B cell (primary cell): ENCODE measurements at regions not wholly inside any gene's neighbourhood (a gene's known extent, or its start where the extent isn't known, plus 50 kb on each side); places are given as distances from the start of the nearest gene placed in this dataset.

Experiments used
- ATAC-seq: fragments of 200-7000 bp; cut with Tn5 transposase; one replicate; pipeline ENCODE4 v1.10.0; 2021; ENCODE audit warnings: low read depth, mild to moderate bottlenecking, moderate number of reproducible peaks, moderate library complexity
- CTCF ChIA-PET: fragments of 350-600 bp; sonication (Branson Sonifier 250); formaldehyde crosslinking; loops from one replicate; lab custom pipeline; 2021; ENCODE audit warnings: antibody characterized with exemption, inconsistent platforms; lab: Charles Lee
- POLR2A ChIA-PET: fragments of 350-600 bp; sonication (Branson Sonifier 250); formaldehyde crosslinking; loops from one replicate; lab custom pipeline; 2021; ENCODE audit warnings: antibody characterized with exemption; lab: Charles Lee
- DNase-seq: peaks from one replicate; pipeline ENCODE4 v3.0.0; 2013
- H2AFZ ChIP-seq: 2 replicates; pipeline ENCODE4 v1.6.1; 2012; ENCODE audit warnings: mild to moderate bottlenecking, low read depth, low read length; ENCODE audit not compliant: insufficient read depth, poor library complexity, severe bottlenecking
- H3K27ac ChIP-seq, 2 donors: 1 replicate in 1 of 2; 2 replicates in 1 of 2; pipeline ENCODE4 v1.5.1; 2012 to 2013; ENCODE audit warnings: low read length in 2 of 2, mild to moderate bottlenecking in 2 of 2, moderate library complexity in 1 of 2
- H3K27me3 ChIP-seq, 4 experiments: fragments of 200-600 bp in 1 of 4; sonication (generic) in 1 of 4; replicated peaks in 1 of 4; 1 replicate in 2 of 4; 2 replicates in 2 of 4; pipeline versions ENCODE4 v1.6.1 to v1.7.0; 2013 to 2016; ENCODE audit warnings: low read length in 3 of 4, mild to moderate bottlenecking in 2 of 4, mixed read lengths in 1 of 4, moderate library complexity in 1 of 4; ENCODE audit not compliant: insufficient read depth in 4 of 4, control insufficient read depth in 3 of 4; ENCODE audit errors: control extremely low read depth in 1 of 4
- H3K36me3 ChIP-seq, 2 experiments: replicated peaks in 1 of 2; 1 replicate in 1 of 2; 2 replicates in 1 of 2; pipeline versions ENCODE4 v1.6.1 to v1.7.1; 2013; ENCODE audit warnings: low read length in 1 of 2; ENCODE audit not compliant: insufficient read depth in 2 of 2, control insufficient read depth in 1 of 2; ENCODE audit errors: control extremely low read depth in 1 of 2, extremely low read depth in 1 of 2
- H3K4me1 ChIP-seq, 2 donors: fragments of 200-600 bp in 1 of 2; sonication (generic) in 1 of 2; 1 replicate in 1 of 2; 2 replicates in 1 of 2; pipeline versions ENCODE4 v1.5.1 to v1.6.1; 2013 to 2017; ENCODE audit warnings: low read length in 2 of 2; ENCODE audit not compliant: control insufficient read depth in 2 of 2, insufficient read depth in 2 of 2
- H3K4me2 ChIP-seq: replicated peaks from 2 replicates; pipeline ENCODE3; 2012; ENCODE audit warnings: mild to moderate bottlenecking, low read depth, low read length; ENCODE audit not compliant: poor library complexity, severe bottlenecking
- H3K4me3 ChIP-seq, 5 experiments: fragments of 200-600 bp in 1 of 5; sonication (generic) in 1 of 5; 1 replicate in 3 of 5; 2 replicates in 2 of 5; pipeline versions ENCODE4 v1.5.1 to v1.7.0; 2011 to 2016; ENCODE audit warnings: low read length in 4 of 5, mild to moderate bottlenecking in 4 of 5, low read depth in 2 of 5, control low read depth in 1 of 5, moderate library complexity in 1 of 5; ENCODE audit not compliant: insufficient read depth in 1 of 5; ENCODE audit errors: control extremely low read depth in 1 of 5, extremely low read depth in 1 of 5
- H3K79me2 ChIP-seq: fragments of 200-600 bp; sonication (generic); one replicate; pipeline ENCODE4 v1.6.0; 2016; ENCODE audit warnings: low read length; ENCODE audit not compliant: control insufficient read depth, insufficient read depth
- H3K9ac ChIP-seq: fragments of 200-600 bp; sonication (generic); 2 replicates; pipeline ENCODE4 v1.6.1; 2017; ENCODE audit warnings: mild to moderate bottlenecking, low read length, moderate library complexity
- H3K9me3 ChIP-seq, 3 donors: one replicate each; pipeline versions ENCODE4 v1.6.1 to v1.7.1; 2013; ENCODE audit warnings: low read length in 2 of 3; ENCODE audit not compliant: control insufficient read depth in 2 of 3, insufficient read depth in 1 of 3; ENCODE audit errors: control extremely low read depth in 1 of 3
- H4K20me1 ChIP-seq: 2 replicates; pipeline ENCODE4 v1.6.0; 2012; ENCODE audit warnings: mild to moderate bottlenecking, low read length; ENCODE audit not compliant: insufficient read depth, control insufficient read depth, poor library complexity, severe bottlenecking
- H3K27ac Mint-ChIP-seq: one replicate; pipeline ENCODE4 v1.8.0; 2021; ENCODE audit warnings: mixed read lengths
- H3K27me3 Mint-ChIP-seq: one replicate; pipeline ENCODE4 v1.8.0; 2021; ENCODE audit warnings: mixed read lengths
- H3K4me1 Mint-ChIP-seq: one replicate; pipeline ENCODE4 v1.8.0; 2021; ENCODE audit warnings: mixed read lengths
- H3K4me3 Mint-ChIP-seq: one replicate; pipeline ENCODE4 v1.8.0; 2021; ENCODE audit warnings: mixed read lengths
- H3K9me3 Mint-ChIP-seq: one replicate; pipeline ENCODE4 v1.8.0; 2022; ENCODE audit warnings: mixed read lengths; ENCODE audit not compliant: insufficient read depth
- EZH2 ChIP-seq: IDR thresholded peaks from 2 replicates; pipeline ENCODE4 v1.6.1; 2012; ENCODE audit warnings: borderline replicate concordance, low read depth, mild to moderate bottlenecking, moderate library complexity, low read length; ENCODE audit not compliant: insufficient read depth, poor library complexity, severe bottlenecking
- WGBS: methylation state at CpG from one replicate; pipeline ENCODE4 v1.1.5; 2013; ENCODE audit warnings: missing lambda C conversion rate; ENCODE audit not compliant: insufficient coverage; 5-methylcytosine and 5-hydroxymethylcytosine counted together
- intact Hi-C: fragments of 100-400 bp; cut with micrococcal nuclease; formaldehyde crosslinking; loops from one replicate; pipeline ENCODE4 v1.10.0; 2022
- TF ChIP-seq, protein P1 (sequence below): fragments of 200-600 bp; IDR thresholded peaks from one replicate; pipeline ENCODE4 v1.8.0; 2022; ENCODE audit warnings: antibody characterized with exemption, mild to moderate bottlenecking

DNA sequence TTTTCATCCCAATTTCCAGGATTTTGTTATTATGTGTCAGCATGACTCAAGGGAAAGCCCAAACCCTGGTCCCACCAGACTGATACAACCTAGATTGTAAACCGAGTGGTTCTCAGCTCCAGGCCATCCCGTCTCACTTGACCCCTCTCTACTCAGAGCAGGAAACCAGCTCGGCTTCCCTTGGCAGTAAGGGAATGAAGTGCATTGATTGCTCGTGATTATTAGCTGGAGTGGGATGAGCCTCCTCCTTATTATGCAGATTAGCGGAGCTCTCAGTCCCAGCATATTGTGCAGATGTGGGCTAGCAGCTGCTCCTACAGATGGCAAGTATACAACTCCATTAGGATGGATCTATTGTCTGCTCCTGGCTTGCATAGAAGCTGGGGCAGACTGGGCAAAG is 167.6 kb downstream of the LNPK start:
- H3K27ac ChIP-seq: no peak overlapping the region
- no peak overlapping the region for H3K4me2 ChIP-seq
- ATAC-seq: no peak
- Mint-ChIP-seq H3K27ac (no peak overlapping the region), H3K27me3 (peaks cover 11% of the 10 kb centered on the region), H3K4me3 (no peak overlapping the region), H3K9me3 (no peaks in the 10 kb centered on the region), H3K4me1 (no peaks in the 10 kb centered on the region)
- WGBS: no CpG with 5 or more reads among the region's 5 CpGs
- H3K4me1 ChIP-seq: no peaks in the 10 kb centered on the region
- no peak overlapping the region for H2AFZ ChIP-seq
- H3K9me3 ChIP-seq: no peaks in the 10 kb centered on the region
- no peaks in the 10 kb centered on the region for H3K79me2 ChIP-seq
- H3K27me3 ChIP-seq: no peaks in the 10 kb centered on the region
- intact Hi-C loops: no loop called here
- no peak overlapping the region for H3K4me3 ChIP-seq
- no peak overlapping the region for H3K9ac ChIP-seq
- TF ChIP-seq, protein P1, sequence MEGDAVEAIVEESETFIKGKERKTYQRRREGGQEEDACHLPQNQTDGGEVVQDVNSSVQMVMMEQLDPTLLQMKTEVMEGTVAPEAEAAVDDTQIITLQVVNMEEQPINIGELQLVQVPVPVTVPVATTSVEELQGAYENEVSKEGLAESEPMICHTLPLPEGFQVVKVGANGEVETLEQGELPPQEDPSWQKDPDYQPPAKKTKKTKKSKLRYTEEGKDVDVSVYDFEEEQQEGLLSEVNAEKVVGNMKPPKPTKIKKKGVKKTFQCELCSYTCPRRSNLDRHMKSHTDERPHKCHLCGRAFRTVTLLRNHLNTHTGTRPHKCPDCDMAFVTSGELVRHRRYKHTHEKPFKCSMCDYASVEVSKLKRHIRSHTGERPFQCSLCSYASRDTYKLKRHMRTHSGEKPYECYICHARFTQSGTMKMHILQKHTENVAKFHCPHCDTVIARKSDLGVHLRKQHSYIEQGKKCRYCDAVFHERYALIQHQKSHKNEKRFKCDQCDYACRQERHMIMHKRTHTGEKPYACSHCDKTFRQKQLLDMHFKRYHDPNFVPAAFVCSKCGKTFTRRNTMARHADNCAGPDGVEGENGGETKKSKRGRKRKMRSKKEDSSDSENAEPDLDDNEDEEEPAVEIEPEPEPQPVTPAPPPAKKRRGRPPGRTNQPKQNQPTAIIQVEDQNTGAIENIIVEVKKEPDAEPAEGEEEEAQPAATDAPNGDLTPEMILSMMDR: no peak
- no peak for TF ChIP-seq EZH2
- no peaks in the 10 kb centered on the region for H4K20me1 ChIP-seq
- H3K36me3 ChIP-seq: no peaks in the 10 kb centered on the region
- CTCF ChIA-PET: no interaction called here
- POLR2A ChIA-PET: no interaction called here
- DNase-seq: no peak

DNA sequence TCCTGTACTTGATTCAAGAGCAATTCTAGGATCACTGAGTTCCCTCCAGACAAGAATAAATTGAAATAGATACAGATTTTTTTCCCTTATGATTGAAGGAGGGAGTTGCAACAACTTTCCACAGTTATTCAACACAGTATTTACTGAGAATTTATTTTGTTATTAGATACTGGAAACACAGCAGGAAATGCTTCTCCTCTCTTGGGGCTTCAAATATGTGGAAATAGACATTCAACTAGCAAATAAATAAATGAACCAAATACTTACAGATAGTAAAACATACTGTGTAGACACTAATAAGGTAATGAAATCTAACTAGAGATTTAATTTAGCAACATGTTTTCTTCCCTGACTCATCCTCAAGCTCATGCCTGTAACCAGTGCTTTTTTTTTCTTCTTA is 169.2 kb downstream of the LNPK start:
- ChIA-PET POLR2A (no interaction called here), CTCF (no interaction called here)
- ATAC-seq (no peak), DNase-seq (no peak)
- Histone ChIP-seq H3K4me3 (no peak overlapping the region), H3K27ac (no peak overlapping the region), H3K4me2 (no peak overlapping the region), H4K20me1 (no peaks in the 10 kb centered on the region), H3K79me2 (no peaks in the 10 kb centered on the region), H3K9me3 (no peaks in the 10 kb centered on the region), H3K27me3 (no peaks in the 10 kb centered on the region), H3K9ac (no peak overlapping the region), H2AFZ (no peak overlapping the region), H3K4me1 (no peaks in the 10 kb centered on the region), H3K36me3 (no peaks in the 10 kb centered on the region)
- no peak for TF ChIP-seq EZH2
- TF ChIP-seq, protein P1: no peak
- intact Hi-C loops: no loop called here
- Mint-ChIP-seq H3K9me3 (no peaks in the 10 kb centered on the region), H3K27ac (no peak overlapping the region), H3K4me3 (no peak overlapping the region), H3K27me3 (peaks cover 11% of the 10 kb centered on the region), H3K4me1 (no peaks in the 10 kb centered on the region)
